ENCODE measurements at regions not wholly inside any gene's neighbourhood (a gene's known extent, or its start where the extent isn't known, plus 50 kb on each side); places are given as distances from the start of the nearest gene placed in this dataset.

- no peak for TF ChIP-seq POLR2A (IDR thresholded peaks at IDR 0.05)
- TF ChIP-seq, protein P1, sequence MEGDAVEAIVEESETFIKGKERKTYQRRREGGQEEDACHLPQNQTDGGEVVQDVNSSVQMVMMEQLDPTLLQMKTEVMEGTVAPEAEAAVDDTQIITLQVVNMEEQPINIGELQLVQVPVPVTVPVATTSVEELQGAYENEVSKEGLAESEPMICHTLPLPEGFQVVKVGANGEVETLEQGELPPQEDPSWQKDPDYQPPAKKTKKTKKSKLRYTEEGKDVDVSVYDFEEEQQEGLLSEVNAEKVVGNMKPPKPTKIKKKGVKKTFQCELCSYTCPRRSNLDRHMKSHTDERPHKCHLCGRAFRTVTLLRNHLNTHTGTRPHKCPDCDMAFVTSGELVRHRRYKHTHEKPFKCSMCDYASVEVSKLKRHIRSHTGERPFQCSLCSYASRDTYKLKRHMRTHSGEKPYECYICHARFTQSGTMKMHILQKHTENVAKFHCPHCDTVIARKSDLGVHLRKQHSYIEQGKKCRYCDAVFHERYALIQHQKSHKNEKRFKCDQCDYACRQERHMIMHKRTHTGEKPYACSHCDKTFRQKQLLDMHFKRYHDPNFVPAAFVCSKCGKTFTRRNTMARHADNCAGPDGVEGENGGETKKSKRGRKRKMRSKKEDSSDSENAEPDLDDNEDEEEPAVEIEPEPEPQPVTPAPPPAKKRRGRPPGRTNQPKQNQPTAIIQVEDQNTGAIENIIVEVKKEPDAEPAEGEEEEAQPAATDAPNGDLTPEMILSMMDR (IDR thresholded peaks at IDR 0.05), result no peak
Observed at GRCh38 chr11:127424661-127425060, 424.1 kb upstream of the KIRREL3 start.

Measured in body of pancreas (tissue), 4 donors.